Activated effector memory CD4-positive, alpha-beta T cell treated with anti-CD3 and anti-CD28 coated beads, Interleukin-2, amount 50 U/mL, for 16 hours (primary cell): ENCODE measurements at regions not wholly inside any gene's neighbourhood (a gene's known extent, or its start where the extent isn't known, plus 50 kb on each side); places are given as distances from the start of the nearest gene placed in this dataset.

Experiments
- DNase-seq: peaks from one replicate; pipeline ENCODE4 v3.0.0-alpha.2; 2020

DNA sequence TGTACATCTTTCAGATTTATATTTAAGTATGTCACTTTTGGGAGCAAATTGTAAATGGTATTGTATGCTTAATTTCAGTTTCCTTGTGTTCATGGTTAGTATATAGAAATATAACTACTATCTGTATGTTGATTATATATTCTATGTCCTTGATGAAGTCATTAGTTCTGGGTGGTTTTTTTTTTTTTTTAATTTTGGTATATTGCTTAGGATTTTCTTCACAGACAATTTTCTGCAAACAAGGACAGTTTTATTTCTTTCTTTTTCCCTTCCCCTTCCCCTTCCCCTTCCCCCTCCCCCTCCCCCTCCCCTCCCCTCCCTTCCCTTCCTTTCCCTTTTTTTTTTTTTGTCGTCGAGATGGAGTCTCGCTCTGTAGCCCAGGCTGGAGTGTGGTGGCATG lies 430.0 kb downstream of the TYW1 start:
- DNase-seq: no peak

GRCh38 chr7:67429735-67430134 lies 433.1 kb downstream of the TYW1 start:
- no peak for DNase-seq

DNA sequence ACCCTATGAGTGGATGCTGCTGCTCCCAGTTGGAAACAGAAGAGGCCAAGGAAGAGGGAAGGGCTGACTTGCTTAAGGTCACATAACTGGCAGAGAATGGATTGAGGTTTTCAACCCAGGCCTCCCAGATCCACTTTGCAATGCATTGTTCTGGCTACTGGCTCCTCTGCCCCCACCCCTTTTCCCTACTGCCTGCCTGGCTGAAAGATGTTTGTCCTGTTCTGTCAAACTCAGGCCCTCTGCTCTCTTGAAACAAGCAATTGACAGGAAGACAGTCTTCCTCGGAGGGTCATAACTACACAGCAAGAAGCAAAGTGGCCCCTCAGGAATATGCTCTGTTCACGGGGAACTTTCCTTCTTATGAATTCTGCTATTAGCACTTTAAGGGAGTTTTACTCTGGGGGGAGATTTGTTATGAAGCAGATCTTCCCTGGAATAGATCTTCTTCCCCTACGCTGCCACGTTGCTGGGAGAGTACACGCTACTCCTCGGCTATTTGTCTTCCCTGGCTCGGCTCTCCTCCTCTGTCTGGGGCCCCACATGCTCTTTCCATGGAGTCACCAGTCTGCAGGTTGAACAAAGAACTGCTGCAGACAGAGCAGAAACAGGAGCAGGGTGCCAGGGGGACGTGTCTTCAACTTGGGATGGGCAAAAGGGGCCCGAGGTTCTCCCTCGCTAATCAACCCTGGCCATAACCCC lies 436.1 kb downstream of the TYW1 start:
- no peak for DNase-seq

GRCh38 chr7:67435894-67436535 lies 439.4 kb downstream of the TYW1 start:
- no peak for DNase-seq

- DNase-seq: no peak
These were observed 441.7 kb downstream of the TYW1 start for GRCh38 chr7:67438198-67438882.

DNA sequence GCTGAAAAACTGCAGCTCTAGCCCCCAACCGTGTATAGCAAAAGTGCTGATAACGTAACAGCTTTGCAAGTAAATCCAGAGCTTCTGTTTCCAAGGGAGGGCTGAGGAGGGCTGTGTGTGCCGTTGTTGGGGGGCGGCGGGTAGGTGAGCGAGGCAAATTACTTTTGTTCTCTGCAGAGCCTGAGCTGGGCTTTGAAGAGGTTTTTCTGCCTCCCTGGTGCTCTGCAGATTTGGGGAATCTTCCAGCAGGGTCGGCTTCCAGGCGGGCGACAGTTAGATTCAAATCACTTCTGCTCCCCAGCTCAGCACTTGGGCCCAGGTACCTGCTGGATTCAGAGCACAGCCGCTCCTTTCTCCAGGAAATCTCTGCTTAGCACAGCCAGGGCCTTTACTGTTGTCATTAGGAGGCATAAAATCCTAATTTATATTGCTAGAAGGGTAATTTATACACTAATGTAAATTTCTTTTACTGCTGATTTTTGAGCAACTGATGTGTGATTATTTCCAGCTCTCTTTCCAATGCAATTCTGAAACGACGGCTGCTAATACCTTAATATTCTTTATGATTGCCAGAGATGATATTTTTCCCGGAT lies 442.4 kb downstream of the TYW1 start:
- DNase-seq: no peak

DNA sequence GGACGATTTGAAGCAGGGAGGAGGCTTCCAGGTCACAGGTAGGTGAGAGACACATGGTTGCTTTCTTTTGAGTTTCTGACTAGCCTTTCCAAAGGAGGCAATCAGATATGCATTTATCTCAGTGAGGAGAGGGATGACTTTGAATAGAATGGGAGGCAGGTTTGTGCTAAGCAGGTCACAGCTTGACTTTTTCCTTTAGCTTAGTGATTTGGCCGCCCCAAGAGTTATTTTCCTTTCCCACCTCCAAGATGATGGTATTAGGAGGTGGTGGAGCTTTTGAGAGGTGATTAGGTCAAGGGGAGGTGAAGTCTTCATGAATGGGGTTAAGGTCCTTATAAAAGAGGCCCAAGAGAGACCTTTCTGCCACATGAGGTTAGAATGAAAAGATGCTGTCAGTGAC lies 443.7 kb downstream of the TYW1 start:
- no peak for DNase-seq

- DNase-seq: no peak
These were observed 449.1 kb downstream of the TYW1 start for GRCh38 chr7:67445728-67446127.

DNA sequence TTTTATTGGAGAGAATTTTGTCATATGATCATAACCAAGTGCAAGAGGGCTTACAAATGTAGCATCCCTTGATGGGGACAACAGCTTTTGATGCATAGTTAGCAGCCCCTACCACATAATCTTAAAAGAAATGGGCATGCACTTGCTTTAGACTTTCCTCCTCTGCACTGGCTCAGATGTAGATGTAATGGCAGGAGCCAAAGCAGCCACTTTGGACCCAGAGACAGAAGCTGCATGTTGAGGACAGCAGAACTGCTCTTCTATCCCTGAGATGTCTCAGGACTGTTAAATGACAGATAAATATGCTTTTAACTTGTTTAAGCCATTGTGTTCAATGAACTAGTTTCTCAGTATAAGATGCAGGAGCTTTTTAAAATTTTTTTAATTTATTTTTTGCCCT lies 450.7 kb downstream of the TYW1 start:
- no peak for DNase-seq

DNA sequence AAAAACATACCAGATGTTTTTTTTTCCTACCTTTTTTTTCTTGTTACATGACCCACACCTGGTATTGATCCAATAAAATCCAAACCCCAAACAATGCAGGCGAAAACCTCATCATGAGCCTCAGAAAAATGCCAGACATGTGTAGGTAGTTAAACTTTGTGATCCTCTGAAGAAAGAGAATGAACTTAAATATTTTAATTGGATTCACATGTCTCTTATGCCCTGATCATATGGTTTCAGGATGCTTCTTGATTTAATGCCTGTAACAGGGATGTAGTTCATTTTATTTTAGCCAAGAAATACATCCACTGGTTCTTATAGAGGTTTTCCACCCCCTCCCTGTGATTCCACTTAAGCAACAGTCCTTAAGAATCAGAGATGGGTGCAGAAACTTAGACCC lies 451.6 kb downstream of the TYW1 start:
- no peak for DNase-seq

GRCh38 chr7:67450171-67450570 lies 453.5 kb downstream of the TYW1 start:
- DNase-seq: no peak

DNA sequence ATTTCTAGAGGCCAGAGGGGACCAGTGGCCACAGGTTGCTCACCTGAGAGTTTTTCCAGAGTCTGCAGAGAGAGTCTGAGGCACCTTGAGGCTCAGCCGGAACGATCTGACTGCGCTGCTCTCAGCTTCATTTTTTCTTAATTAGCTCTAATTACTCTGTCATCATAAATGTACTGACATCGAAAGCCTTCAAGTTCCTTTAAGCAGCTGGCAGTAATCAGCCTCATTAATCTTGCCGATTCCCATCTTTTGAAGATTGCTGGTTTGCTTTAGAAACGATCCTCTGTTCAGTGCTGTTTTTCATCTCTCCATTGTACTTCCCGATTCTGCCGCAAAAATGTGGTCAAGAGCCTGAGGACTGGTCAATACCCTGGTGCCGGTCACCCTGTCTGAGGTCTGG lies 454.7 kb downstream of the TYW1 start:
- DNase-seq: no peak

GRCh38 chr7:67452516-67453026 lies 455.9 kb downstream of the TYW1 start:
- no peak for DNase-seq

DNA sequence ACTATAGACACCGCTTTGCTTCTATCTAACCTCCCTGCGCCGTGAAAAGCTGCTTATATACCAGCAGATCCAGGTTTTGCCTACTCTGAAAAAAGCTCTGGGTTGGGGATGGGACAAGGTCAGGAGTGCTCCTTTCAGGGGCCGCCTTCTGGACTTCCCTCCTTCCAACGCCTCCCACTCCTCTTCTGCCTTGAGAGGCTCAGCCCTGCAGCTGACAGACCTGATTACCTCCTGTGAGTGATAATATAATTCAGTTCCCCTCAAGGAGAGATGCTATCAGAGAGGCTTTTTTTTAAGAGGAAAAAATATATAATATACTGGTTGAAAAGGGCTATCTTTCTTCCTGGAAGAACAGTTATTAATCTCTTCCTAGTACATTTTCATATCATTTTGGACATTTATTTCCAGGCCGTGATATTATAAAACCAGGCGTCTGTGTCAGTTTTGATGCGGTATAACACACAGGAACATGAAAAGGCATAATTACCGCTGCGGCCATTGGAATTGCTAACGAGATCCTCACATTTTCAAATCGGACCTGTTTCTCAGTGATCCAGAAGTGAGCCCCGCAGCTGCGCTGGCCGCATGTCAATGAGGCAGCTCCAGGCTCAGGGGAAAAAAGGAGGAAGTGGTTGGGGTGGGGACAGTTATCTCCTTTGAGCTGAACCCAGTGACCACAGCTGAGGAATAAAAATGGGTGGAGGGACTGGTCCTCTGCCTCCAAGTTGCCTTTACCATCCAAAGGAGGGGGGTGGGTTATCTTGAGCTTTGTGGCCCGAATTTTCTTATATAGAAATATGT lies 457.1 kb downstream of the TYW1 start:
- DNase-seq: no peak

GRCh38 chr7:67455508-67455907 lies 458.9 kb downstream of the TYW1 start:
- no peak for DNase-seq

DNA sequence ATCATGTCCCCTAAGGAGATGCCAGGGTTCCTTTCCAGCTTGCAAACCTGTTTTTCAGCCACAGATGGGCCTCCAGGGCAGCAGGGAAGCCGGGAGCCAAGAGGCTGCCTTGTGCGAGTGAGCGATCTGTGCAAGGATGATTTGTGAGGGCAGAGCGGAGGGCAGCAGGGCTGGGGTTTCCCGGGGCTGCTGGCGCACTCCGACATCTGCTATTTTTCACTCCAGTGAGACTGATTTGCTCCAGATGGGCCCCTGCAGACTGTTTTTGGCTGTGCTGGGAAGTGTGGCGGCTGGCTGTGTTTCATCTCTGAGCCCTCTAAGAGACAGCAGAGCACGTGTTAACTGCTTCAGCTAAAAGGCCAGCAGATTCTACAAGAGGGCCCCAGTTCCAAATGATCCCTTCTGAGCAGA lies 466.2 kb downstream of the TYW1 start:
- DNase-seq: no peak

- DNase-seq: no peak
These were observed 466.7 kb downstream of the TYW1 start for GRCh38 chr7:67463316-67463715.

DNA sequence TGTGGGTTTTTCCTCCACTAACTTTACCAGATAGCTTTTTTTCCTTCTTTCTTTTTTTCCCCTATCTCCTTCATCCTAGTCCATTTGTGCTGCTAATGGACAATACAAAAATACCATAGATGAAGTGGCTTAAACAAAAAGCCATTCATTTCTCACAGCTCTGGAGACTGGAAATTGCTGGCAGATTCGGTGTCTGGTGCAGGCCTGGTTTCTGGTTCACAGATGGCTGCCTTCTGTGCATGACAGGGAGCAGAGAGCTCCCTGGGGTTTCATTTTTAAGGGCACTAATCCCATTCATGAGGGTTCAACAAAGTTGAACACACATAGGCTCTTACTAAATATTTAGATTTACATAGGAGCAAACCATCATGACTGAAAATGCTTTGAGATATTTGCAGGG lies 467.4 kb downstream of the TYW1 start:
- DNase-seq: no peak

- no peak for DNase-seq
These were observed 469.5 kb downstream of the TYW1 start for GRCh38 chr7:67466109-67466508.

- DNase-seq: no peak
These were observed 473.7 kb downstream of the TYW1 start for GRCh38 chr7:67470256-67470751.

DNA sequence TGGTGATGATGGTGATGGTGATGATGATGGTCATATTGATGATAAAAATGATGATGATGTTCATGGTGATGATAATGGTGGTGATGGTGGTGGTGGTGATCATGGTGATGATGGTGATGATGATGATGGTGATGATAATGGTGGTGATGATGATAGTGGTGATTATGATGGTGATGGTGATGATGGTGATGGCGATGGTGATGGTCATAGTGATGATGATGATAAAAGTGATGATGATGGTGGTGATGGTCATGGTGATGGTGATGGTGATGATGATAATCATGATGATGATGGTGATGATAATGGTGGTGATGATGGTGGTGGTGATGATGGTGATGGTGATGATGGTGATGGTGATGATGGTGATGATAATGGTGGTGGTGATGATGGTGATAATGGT lies 478.7 kb downstream of the TYW1 start:
- no peak for DNase-seq

GRCh38 chr7:67478066-67478465 lies 481.4 kb downstream of the TYW1 start:
- DNase-seq: no peak
